Lower leg skin (tissue), 4 donors: ENCODE measurements at regions not wholly inside any gene's neighbourhood (a gene's known extent, or its start where the extent isn't known, plus 50 kb on each side); places are given as distances from the start of the nearest gene placed in this dataset.
"Not testable (repeated sequence)": the region's sequence is repeated elsewhere in the genome, so short reads cannot be mapped to it uniquely, and the experiment has no call there.

Experiments
- DNase-seq, 2 donors: peaks; one replicate each; pipeline ENCODE4 v3.0.0-alpha.2; 2019; ENCODE audit warnings: low spot score in 2 of 2
- H3K4me3 ChIP-seq: fragments of 200-600 bp; sonication (generic); 2 replicates; pipeline ENCODE4 v1.5.1; 2017; ENCODE audit warnings: mild to moderate bottlenecking, low read depth; ENCODE audit not compliant: poor library complexity, severe bottlenecking
- CTCF ChIP-seq, 3 donors: fragments of 450-650 bp; IDR thresholded peaks; one replicate each; pipeline ENCODE4 v1.5.1; 2016; ENCODE audit warnings: antibody characterized with exemption in 3 of 3, mild to moderate bottlenecking in 3 of 3, moderate library complexity in 2 of 3
- POLR2A ChIP-seq, 2 donors: fragments of 450-650 bp; IDR thresholded peaks; one replicate each; pipeline ENCODE4 v1.6.1; 2016 to 2017; ENCODE audit warnings: antibody characterized with exemption in 2 of 2, mild to moderate bottlenecking in 1 of 2, moderate library complexity in 1 of 2
- WGBS, 2 donors: methylation state at CpG; one replicate each; pipeline ENCODE4 v1.1.5; 2018; 5-methylcytosine and 5-hydroxymethylcytosine counted together
- intact Hi-C: fragments of 100-400 bp; cut with DNase I; formaldehyde crosslinking; loops from one replicate; pipeline ENCODE4 v1.15.0; 2023; ENCODE audit warnings: low total_unique reads

- intact Hi-C loops, result no loop called here
- no peak for TF ChIP-seq CTCF (IDR thresholded peaks at IDR 0.05)
- no peak for TF ChIP-seq POLR2A (IDR thresholded peaks at IDR 0.05)
- DNase-seq, result no peak
- 73 to 76% methylated on average over 4 of the region's 4 CpGs for WGBS, 2 donors
- H3K4me3 ChIP-seq, result no peak overlapping the region
Measured at GRCh38 chr7:119640861-119641260, 632.1 kb upstream of the KCND2 start.

- intact Hi-C loops, result no loop called here
- TF ChIP-seq POLR2A (IDR thresholded peaks at IDR 0.05) (no peak), CTCF (IDR thresholded peaks at IDR 0.05) (no peak)
- WGBS, 2 donors, result 78 to 79% methylated on average over 6 of the region's 6 CpGs
Measured at GRCh38 chr7:119643558-119643957, 629.4 kb upstream of the KCND2 start.

GRCh38 chr7:119647286-119647685 is 625.7 kb upstream of the KCND2 start:
- WGBS, 2 donors, result 74 to 83% methylated on average over 1 of the region's 1 CpG
- no peak for DNase-seq
- TF ChIP-seq POLR2A (IDR thresholded peaks at IDR 0.05), result no peak
- no peak for TF ChIP-seq CTCF (IDR thresholded peaks at IDR 0.05)
- intact Hi-C loops, result no loop called here
- no peak overlapping the region for H3K4me3 ChIP-seq

More at GRCh38 chr7:119643558-119643957, 629.4 kb upstream of the KCND2 start:
- no peak overlapping the region for H3K4me3 ChIP-seq
- no peak for DNase-seq

GRCh38 chr7:119648752-119649151 is 624.2 kb upstream of the KCND2 start:
- WGBS, 2 donors, result 72 to 75% methylated on average over 3 of the region's 3 CpGs
- H3K4me3 ChIP-seq, DNase-seq, intact Hi-C loops: not testable (repeated sequence)

GRCh38 chr7:119660080-119660479 is 612.9 kb upstream of the KCND2 start:
- WGBS, 2 donors, result 65 to 73% methylated on average over 2 of the region's 2 CpGs
- no peak overlapping the region for H3K4me3 ChIP-seq
- TF ChIP-seq CTCF (IDR thresholded peaks at IDR 0.05), result no peak
- no peak for TF ChIP-seq POLR2A (IDR thresholded peaks at IDR 0.05)
- intact Hi-C loops, result no loop called here
- no peak for DNase-seq

GRCh38 chr7:119664601-119665000 is 608.4 kb upstream of the KCND2 start:
- TF ChIP-seq POLR2A (IDR thresholded peaks at IDR 0.05), result no peak
- TF ChIP-seq CTCF (IDR thresholded peaks at IDR 0.05), result no peak
- 18 to 42% methylated on average over 1 of the region's 1 CpG for WGBS, 2 donors
- intact Hi-C loops, result no loop called here
- no peak for DNase-seq
- H3K4me3 ChIP-seq, result no peak overlapping the region
